T-cell (primary cell): ENCODE measurements at regions not wholly inside any gene's neighbourhood (a gene's known extent, or its start where the extent isn't known, plus 50 kb on each side); places are given as distances from the start of the nearest gene placed in this dataset.
"Not testable (repeated sequence)": the region's sequence is repeated elsewhere in the genome, so short reads cannot be mapped to it uniquely, and the experiment has no call there.

Experiments
- ATAC-seq, 4 experiments: fragments of 200-7000 bp in 3 of 4; fragments of 150-1000 bp in 1 of 4; cut with Tn5 transposase; replicated peaks in 1 of 4; 1 replicate in 3 of 4; 2 replicates in 1 of 4; pipeline ENCODE4 v1.10.0; 2021; ENCODE audit warnings: moderate library complexity in 3 of 4, mild to moderate bottlenecking in 2 of 4, moderate number of reproducible peaks in 1 of 4
- CTCF ChIA-PET, 2 donors: fragments of 300-600 bp; sonication (Branson Sonifier 250); formaldehyde crosslinking; loops; one replicate each; lab custom pipeline; 2022; ENCODE audit warnings: antibody characterized with exemption in 2 of 2; lab: Charles Lee
- POLR2A ChIA-PET, 2 donors: fragments of 300-600 bp; sonication (Branson Sonifier 250); formaldehyde crosslinking; loops; one replicate each; lab custom pipeline; 2022; ENCODE audit warnings: antibody characterized with exemption in 2 of 2; lab: Charles Lee
- DNase-seq, 35 experiments: peaks; one replicate each; pipeline versions ENCODE4 v3.0.0 to v3.0.0-alpha.2; 2013 to 2023
- H3K27ac ChIP-seq: one replicate; pipeline ENCODE4 v1.5.1; 2013; ENCODE audit warnings: low read length
- H3K27me3 ChIP-seq, 2 experiments: replicated peaks in 1 of 2; 1 replicate in 1 of 2; 2 replicates in 1 of 2; pipeline versions ENCODE4 v1.6.1 to v1.7.0; 2013; ENCODE audit warnings: low read length in 1 of 2, mixed read lengths in 1 of 2; ENCODE audit not compliant: control insufficient read depth in 2 of 2, insufficient read depth in 2 of 2; ENCODE audit errors: extremely low read depth in 1 of 2
- H3K36me3 ChIP-seq, 2 donors: 1 replicate in 1 of 2; 2 replicates in 1 of 2; pipeline versions ENCODE4 v1.6.1 to v1.7.0; 2013; ENCODE audit warnings: low read length in 1 of 2; ENCODE audit not compliant: control insufficient read depth in 2 of 2, insufficient read depth in 1 of 2; ENCODE audit errors: extremely low read depth in 1 of 2
- H3K4me1 ChIP-seq, 2 experiments: 1 replicate in 1 of 2; 2 replicates in 1 of 2; pipeline versions ENCODE4 v1.6.1 to v1.7.0; 2013; ENCODE audit warnings: low read length in 2 of 2, mixed read lengths in 1 of 2; ENCODE audit not compliant: insufficient read depth in 2 of 2, control insufficient read depth in 1 of 2; ENCODE audit errors: extremely low read depth in 1 of 2
- H3K4me3 ChIP-seq, 2 donors: 1 replicate in 1 of 2; 2 replicates in 1 of 2; pipeline versions ENCODE4 v1.5.1 to v1.7.0; 2013; ENCODE audit warnings: mild to moderate bottlenecking in 2 of 2, low read length in 1 of 2, moderate library complexity in 1 of 2; ENCODE audit not compliant: control insufficient read depth in 1 of 2; ENCODE audit errors: extremely low read depth in 1 of 2
- H3K9me3 ChIP-seq: 2 replicates; pipeline ENCODE4 v1.7.0; 2013
- H3K27ac Mint-ChIP-seq, 2 donors: one replicate each; pipeline ENCODE4 v1.8.0; 2020 to 2021; ENCODE audit warnings: mild to moderate bottlenecking in 2 of 2, mixed read lengths in 2 of 2
- H3K27me3 Mint-ChIP-seq, 2 donors: one replicate each; pipeline ENCODE4 v1.8.0; 2021 to 2022; ENCODE audit warnings: mixed read lengths in 2 of 2
- H3K36me3 Mint-ChIP-seq: one replicate; pipeline ENCODE4 v1.8.0; 2021; ENCODE audit warnings: mixed read lengths
- H3K4me1 Mint-ChIP-seq, 3 donors: one replicate each; pipeline ENCODE4 v1.8.0; 2020 to 2022; ENCODE audit warnings: mixed read lengths in 3 of 3, mild to moderate bottlenecking in 1 of 3
- H3K4me3 Mint-ChIP-seq, 3 donors: one replicate each; pipeline ENCODE4 v1.8.0; 2020 to 2022; ENCODE audit warnings: mild to moderate bottlenecking in 3 of 3, mixed read lengths in 3 of 3, moderate library complexity in 3 of 3
- H3K9me3 Mint-ChIP-seq, 3 donors: one replicate each; pipeline ENCODE4 v1.8.0; 2020 to 2022; ENCODE audit warnings: mixed read lengths in 3 of 3
- WGBS: methylation state at CpG from one replicate; pipeline ENCODE4 v1.1.5; 2013; ENCODE audit warnings: missing lambda C conversion rate; ENCODE audit not compliant: insufficient coverage; 5-methylcytosine and 5-hydroxymethylcytosine counted together

DNA sequence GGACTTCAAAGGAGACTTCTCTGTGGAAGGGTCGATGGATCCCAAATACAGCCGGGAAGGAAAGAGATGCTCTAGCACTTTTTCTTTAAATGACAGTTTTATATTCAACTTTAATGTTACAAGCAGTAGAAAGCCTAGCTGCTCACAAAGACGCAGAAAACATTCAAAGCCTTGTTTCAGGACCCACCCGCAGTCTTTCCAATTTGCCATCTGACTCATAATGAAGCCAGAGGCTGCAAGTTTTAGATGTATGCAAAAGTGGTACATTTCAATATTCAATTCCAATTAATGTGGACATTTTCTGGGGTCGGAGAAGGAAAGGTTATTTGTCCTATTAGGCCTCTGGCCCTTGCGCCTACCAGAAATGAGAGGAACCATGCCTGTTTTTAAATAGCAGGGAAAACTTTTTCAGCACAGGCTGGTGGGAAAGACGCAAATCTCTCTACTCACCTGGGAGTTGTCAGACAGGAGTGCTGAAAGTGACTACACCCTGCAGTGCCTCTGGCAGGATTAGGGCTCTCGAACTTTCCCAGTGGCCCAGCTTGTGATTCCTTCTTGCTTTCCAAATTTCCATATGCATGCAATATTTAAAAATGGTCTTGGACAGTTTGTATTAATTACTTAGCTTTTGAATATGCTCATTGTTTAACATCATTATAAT is 117.4 kb upstream of the MBNL1 start:
- H3K4me3 ChIP-seq = no peak overlapping the region
- Mint-ChIP-seq H3K4me1 (peaks cover 2 to 20% (median 9%) of the 10 kb centered on the region in 3 donors), H3K36me3 (no peaks in the 10 kb centered on the region), H3K27me3 (peaks cover 0 to 2% of the 10 kb centered on the region in 2 donors), H3K27ac (no peak overlapping the region), H3K4me3 (no peak overlapping the region), H3K9me3 (no peaks in the 10 kb centered on the region)
- H3K36me3 ChIP-seq = no peaks in the 10 kb centered on the region
- H3K9me3 ChIP-seq = no peaks in the 10 kb centered on the region
- DNase-seq = no peak
- no peak for ATAC-seq
- ChIA-PET CTCF (no interaction called here), POLR2A (no interaction called here)
- H3K4me1 ChIP-seq = no peaks in the 10 kb centered on the region
- no peak overlapping the region for H3K27ac ChIP-seq
- 50% methylated on average over 2 of the region's 8 CpGs for WGBS
- H3K27me3 ChIP-seq = no peaks in the 10 kb centered on the region

DNA sequence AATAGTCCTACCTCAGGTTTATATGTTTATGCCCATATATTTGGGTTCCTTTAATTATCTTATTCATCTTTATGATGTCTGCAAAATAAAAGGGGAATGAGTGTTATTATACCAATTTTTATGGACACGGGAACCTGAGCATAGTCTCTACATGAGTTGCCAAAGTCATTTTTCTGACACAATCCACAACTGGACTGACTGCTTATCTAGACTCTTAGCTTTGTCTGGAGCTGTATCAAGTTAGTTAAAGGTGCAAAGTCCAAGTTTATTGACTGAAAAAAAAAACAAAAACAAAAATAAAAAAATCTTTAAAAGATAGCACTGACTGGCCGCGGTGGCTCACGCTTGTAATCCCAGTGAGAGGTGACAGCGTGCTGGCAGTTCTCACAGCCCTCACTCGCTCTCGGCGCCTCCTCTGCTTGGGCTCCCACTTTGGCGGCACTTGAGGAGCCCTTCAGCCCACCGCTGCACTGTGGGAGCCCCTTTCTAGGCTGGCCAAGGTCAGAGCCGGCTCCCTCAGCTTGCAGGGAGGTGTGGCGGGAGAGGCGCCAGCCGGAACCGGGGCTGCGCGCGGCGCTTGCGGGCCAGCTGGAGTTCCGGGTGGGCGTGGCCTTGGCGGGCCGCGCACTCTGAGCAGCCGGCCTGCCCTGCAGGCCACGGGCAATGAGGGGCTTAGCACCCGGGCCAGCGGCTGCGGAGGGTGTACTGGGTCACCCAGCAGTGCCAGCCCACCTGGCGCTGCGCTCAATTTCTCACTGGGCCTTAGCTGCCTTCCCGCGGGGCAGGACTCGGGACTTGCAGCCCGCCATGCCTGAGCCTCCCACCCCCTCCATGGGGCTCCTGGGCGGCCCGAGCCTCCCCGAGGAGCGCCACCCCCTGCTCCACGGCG is 116.6 kb upstream of the MBNL1 start:
- POLR2A ChIA-PET = interaction anchor here in 1 of 2 donors (0.6 kb wide), 1 partner anchor 88 kb away, joined by 3 read pairs; no protein-coding TSS in a partner anchor

DNA sequence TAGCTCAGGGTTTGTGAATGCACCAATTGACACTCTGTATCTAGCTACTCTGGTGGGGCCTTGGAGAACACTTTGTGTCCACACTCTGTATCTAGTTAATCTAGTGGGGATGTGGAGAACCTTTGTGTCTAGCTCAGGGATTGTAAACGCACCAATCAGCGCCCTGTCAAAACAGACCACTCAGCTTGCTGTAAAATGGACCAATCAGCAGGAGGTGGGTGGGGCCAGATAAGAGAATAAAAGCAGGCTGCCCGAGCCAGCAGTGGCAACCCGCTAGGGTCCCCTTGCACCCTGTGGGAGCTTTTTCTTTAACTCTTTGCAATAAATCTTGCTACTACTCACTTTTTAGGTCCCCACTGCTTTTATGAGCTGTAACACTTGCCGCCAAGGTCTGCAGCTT is 115.6 kb upstream of the MBNL1 start:
- H3K36me3 ChIP-seq, H3K9me3 Mint-ChIP-seq, H3K27me3 ChIP-seq, H3K4me3 Mint-ChIP-seq, H3K36me3 Mint-ChIP-seq, H3K27ac ChIP-seq, CTCF ChIA-PET, H3K4me3 ChIP-seq, H3K27ac Mint-ChIP-seq, DNase-seq, POLR2A ChIA-PET, H3K9me3 ChIP-seq, H3K4me1 ChIP-seq, ATAC-seq, H3K27me3 Mint-ChIP-seq: not testable (repeated sequence)
- H3K4me1 Mint-ChIP-seq = peaks cover 2 to 14% (median 8%) of the 10 kb centered on the region in 3 donors
- 100% methylated on average over 1 of the region's 5 CpGs for WGBS

More for the DNA sequence above, 116.6 kb upstream of the MBNL1 start:
- H3K4me1 ChIP-seq, H3K9me3 ChIP-seq, DNase-seq, H3K27me3 ChIP-seq, H3K9me3 Mint-ChIP-seq, H3K36me3 ChIP-seq, H3K27ac ChIP-seq, H3K36me3 Mint-ChIP-seq, H3K4me3 ChIP-seq, H3K4me3 Mint-ChIP-seq, ATAC-seq, H3K27me3 Mint-ChIP-seq, CTCF ChIA-PET, H3K27ac Mint-ChIP-seq: not testable (repeated sequence)
- H3K4me1 Mint-ChIP-seq = peaks cover 2 to 20% (median 9%) of the 10 kb centered on the region in 3 donors
- 97% methylated on average over 30 of the region's 42 CpGs for WGBS

DNA sequence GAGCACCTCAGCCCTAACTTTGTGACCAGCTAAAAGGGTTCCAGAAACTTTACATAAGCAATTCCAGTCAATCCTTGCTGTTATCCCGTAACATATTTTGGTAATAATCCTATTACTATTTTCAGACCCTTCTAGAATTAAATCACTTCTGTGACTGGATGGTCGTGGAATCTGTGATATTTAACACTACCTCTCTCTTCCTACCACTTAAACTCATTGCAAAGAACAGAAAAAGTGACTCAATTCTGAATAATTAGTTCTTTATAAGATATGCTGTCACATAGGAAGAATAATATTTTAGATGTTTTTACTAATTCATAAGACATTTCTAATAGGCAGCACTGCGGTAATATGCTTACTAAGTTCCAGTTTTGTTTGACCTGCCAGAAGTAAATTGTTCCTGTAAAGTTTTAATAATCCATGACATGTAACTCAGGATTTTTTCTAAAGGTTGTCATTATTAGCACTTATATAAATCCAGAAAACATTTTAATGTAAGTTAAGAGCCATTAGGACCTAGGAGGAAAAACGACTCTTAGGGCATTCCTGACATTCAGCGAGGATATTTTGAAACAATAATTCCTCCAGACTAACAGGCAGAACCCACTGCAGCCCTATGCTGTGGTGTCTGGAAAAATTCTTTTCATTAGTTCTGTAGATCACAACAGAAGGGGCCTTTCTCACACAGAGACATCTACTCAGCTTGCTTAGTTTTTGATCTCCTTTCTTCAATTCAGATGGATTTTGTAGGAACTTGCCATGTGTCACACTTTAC is 113.3 kb upstream of the MBNL1 start:
- H3K9me3 Mint-ChIP-seq = no peaks in the 10 kb centered on the region
- no peak for DNase-seq
- Histone ChIP-seq H3K27me3 (no peaks in the 10 kb centered on the region), H3K4me1 (no peaks in the 10 kb centered on the region), H3K36me3 (no peaks in the 10 kb centered on the region), H3K4me3 (no peak overlapping the region), H3K27ac (no peak overlapping the region), H3K9me3 (no peaks in the 10 kb centered on the region)
- no peaks in the 10 kb centered on the region for H3K27me3 Mint-ChIP-seq
- no peak overlapping the region for H3K27ac Mint-ChIP-seq
- ChIA-PET CTCF (interaction anchor here in 1 of 2 donors (1.1 kb wide), 1 partner anchor 33 kb away, joined by 3 read pairs; no protein-coding TSS in a partner anchor), POLR2A (no interaction called here)
- H3K36me3 Mint-ChIP-seq = no peaks in the 10 kb centered on the region
- no peak for ATAC-seq
- H3K4me3 Mint-ChIP-seq = no peak overlapping the region
- 100% methylated on average over 2 of the region's 5 CpGs for WGBS
- peaks cover 0 to 2% (median 0%) of the 10 kb centered on the region in 3 donors for H3K4me1 Mint-ChIP-seq

DNA sequence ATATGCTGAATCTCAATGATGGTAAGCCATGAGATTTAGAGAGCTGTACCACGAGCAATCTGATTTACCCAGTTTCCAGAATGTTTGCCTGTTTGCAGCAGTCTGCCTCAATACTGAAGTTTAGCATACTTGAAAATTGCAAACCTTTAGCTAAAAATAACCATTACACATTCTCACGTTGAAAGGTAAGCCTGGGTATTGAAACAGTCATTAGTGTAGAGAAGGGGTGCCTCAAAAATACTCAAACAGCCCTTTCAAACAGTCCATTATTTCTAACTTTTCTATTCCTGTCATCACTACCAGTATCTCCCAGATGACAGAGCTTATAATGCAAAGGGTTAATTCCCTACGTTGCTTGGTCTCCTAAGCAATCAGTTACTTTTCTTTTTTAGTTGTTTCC is 111.8 kb upstream of the MBNL1 start:
- no peaks in the 10 kb centered on the region for H3K27me3 Mint-ChIP-seq
- no peak for DNase-seq
- no peaks in the 10 kb centered on the region for H3K9me3 Mint-ChIP-seq
- H3K9me3 ChIP-seq = no peaks in the 10 kb centered on the region
- H3K4me1 ChIP-seq = no peaks in the 10 kb centered on the region
- H3K27ac Mint-ChIP-seq = no peak overlapping the region
- H3K4me1 Mint-ChIP-seq = peaks cover 0 to 5% (median 0%) of the 10 kb centered on the region in 3 donors
- no peaks in the 10 kb centered on the region for H3K36me3 ChIP-seq
- no peak overlapping the region for H3K4me3 ChIP-seq
- H3K4me3 Mint-ChIP-seq = no peak overlapping the region
- ChIA-PET POLR2A (no interaction called here), CTCF (interaction anchor here in 1 of 2 donors (0.5 kb wide), 1 partner anchor 945 kb away, joined by 6 read pairs; no protein-coding TSS in a partner anchor)
- no CpG with 5 or more reads among the region's 3 CpGs for WGBS
- ATAC-seq = no peak
- H3K27me3 ChIP-seq = no peaks in the 10 kb centered on the region
- no peak overlapping the region for H3K27ac ChIP-seq
- H3K36me3 Mint-ChIP-seq = no peaks in the 10 kb centered on the region

DNA sequence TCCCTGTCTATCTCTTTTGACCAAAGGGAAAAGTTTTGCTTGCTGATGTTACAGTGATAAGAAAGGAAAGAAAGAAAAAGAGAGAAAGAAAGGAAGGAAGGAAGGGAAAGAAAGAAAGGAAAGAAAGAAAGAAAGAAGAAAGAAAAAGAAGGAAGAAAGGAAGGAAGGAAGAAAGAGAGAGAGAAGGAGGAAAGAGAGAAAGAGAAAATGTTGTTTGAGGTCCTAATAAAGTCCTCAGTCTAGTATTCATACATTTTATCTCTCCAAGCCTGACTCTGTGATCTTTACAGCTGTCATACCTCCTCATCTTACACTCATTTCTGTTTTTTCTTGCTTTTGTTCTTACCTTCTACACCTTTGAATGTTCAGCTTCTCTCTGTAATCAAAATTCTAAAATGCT is 111.4 kb upstream of the MBNL1 start:
- no peaks in the 10 kb centered on the region for H3K27me3 ChIP-seq
- H3K4me1 ChIP-seq = no peaks in the 10 kb centered on the region
- H3K27me3 Mint-ChIP-seq = no peaks in the 10 kb centered on the region
- ChIA-PET CTCF (interaction anchor here in 1 of 2 donors (0.5 kb wide), 1 partner anchor 946 kb away, joined by 6 read pairs; no protein-coding TSS in a partner anchor), POLR2A (no interaction called here)
- H3K4me3 ChIP-seq = no peak overlapping the region
- no peak overlapping the region for H3K4me3 Mint-ChIP-seq
- peaks cover 0 to 5% (median 0%) of the 10 kb centered on the region in 3 donors for H3K4me1 Mint-ChIP-seq
- H3K27ac ChIP-seq = no peak overlapping the region
- no peak for ATAC-seq
- no peaks in the 10 kb centered on the region for H3K9me3 Mint-ChIP-seq
- no peak overlapping the region for H3K27ac Mint-ChIP-seq
- no peak for DNase-seq
- no peaks in the 10 kb centered on the region for H3K9me3 ChIP-seq
- H3K36me3 Mint-ChIP-seq = no peaks in the 10 kb centered on the region
- no peaks in the 10 kb centered on the region for H3K36me3 ChIP-seq
